AG10803 (cell line): ENCODE measurements at regions not wholly inside any gene's neighbourhood (a gene's known extent, or its start where the extent isn't known, plus 50 kb on each side); places are given as distances from the start of the nearest gene placed in this dataset.

ENCODE experiments used
- DNase-seq: peaks from one replicate; pipeline ENCODE4 v3.0.0; 2010; ENCODE audit warnings: low read depth
- H3K4me3 ChIP-seq: 2 replicates; pipeline ENCODE4 v1.5.1; 2011; ENCODE audit warnings: mild to moderate bottlenecking, low read length, control low read depth
- CTCF ChIP-seq: conservative IDR thresholded peaks from 2 replicates; pipeline ENCODE4 v1.5.1; 2011; ENCODE audit warnings: mild to moderate bottlenecking, low read length, control low read depth, inconsistent platforms

GRCh38 chr10:52440612-52441285 lies 126.7 kb downstream of the DKK1 start:
- no peak overlapping the region for H3K4me3 ChIP-seq
- no peak for DNase-seq
- no peak for TF ChIP-seq CTCF

- peak; percentile 48 for DNase-seq
- no peak overlapping the region for H3K4me3 ChIP-seq
- no peak for TF ChIP-seq CTCF
These were observed 128.5 kb downstream of the DKK1 start for GRCh38 chr10:52442576-52442975.

GRCh38 chr10:52443419-52444388 lies 129.6 kb downstream of the DKK1 start:
- H3K4me3 ChIP-seq, result no peak overlapping the region
- TF ChIP-seq CTCF, result no peak
- peak; percentile 93 for DNase-seq

GRCh38 chr10:52446391-52446790 lies 132.3 kb downstream of the DKK1 start:
- H3K4me3 ChIP-seq, result no peak overlapping the region
- peak; percentile 40 for DNase-seq
- TF ChIP-seq CTCF, result no peak

GRCh38 chr10:52447931-52448353 lies 133.9 kb downstream of the DKK1 start:
- peak; percentile 61 for DNase-seq
- no peak for TF ChIP-seq CTCF
- H3K4me3 ChIP-seq, result no peak overlapping the region

- DNase-seq, result no peak
- no peak for TF ChIP-seq CTCF
- no peak overlapping the region for H3K4me3 ChIP-seq
These were observed 136.7 kb downstream of the DKK1 start for GRCh38 chr10:52450762-52451291.
